ENCODE measurements at regions not wholly inside any gene's neighbourhood (a gene's known extent, or its start where the extent isn't known, plus 50 kb on each side); places are given as distances from the start of the nearest gene placed in this dataset.

- 66% methylated on average over 2 of the region's 2 CpGs for WGBS
Observed at GRCh38 chr6:114428341-114428740, 85.5 kb upstream of the HS3ST5 start.

GRCh38 chr6:114421199-114421598 lies 78.4 kb upstream of the HS3ST5 start:
- no peaks in the 10 kb centered on the region for H3K36me3 ChIP-seq (ENCODE audit: control insufficient read depth in 2 of 2, insufficient read depth in 2 of 2, low read length in 1 of 2)

More at GRCh38 chr6:114428341-114428740, 85.5 kb upstream of the HS3ST5 start:
- Histone ChIP-seq H3K4me3 (ENCODE audit: low read length in 2 of 2) (no peak overlapping the region), H3K36me3 (ENCODE audit: control insufficient read depth in 2 of 2, insufficient read depth in 2 of 2, low read length in 1 of 2) (no peaks in the 10 kb centered on the region), H3K9me3 (ENCODE audit: control insufficient read depth in 2 of 2, insufficient read depth in 1 of 2, low read length in 1 of 2) (no peaks in the 10 kb centered on the region), H3K27ac (ENCODE audit: low read depth in 1 of 2, low read length in 1 of 2) (no peak overlapping the region), H3K4me1 (ENCODE audit: control insufficient read depth in 2 of 2, insufficient read depth in 2 of 2, low read length in 2 of 2) (no peaks in the 10 kb centered on the region), H3K27me3 (ENCODE audit: control insufficient read depth in 2 of 2, insufficient read depth in 1 of 2, low read length in 1 of 2) (no peaks in the 10 kb centered on the region)
- DNase-seq (ENCODE audit: low read depth in 6 of 9, low spot score in 9 of 9), result no peak

GRCh38 chr6:114419175-114419574 lies 76.4 kb upstream of the HS3ST5 start:
- H3K9me3 ChIP-seq (ENCODE audit: control insufficient read depth in 2 of 2, insufficient read depth in 1 of 2, low read length in 1 of 2), result no peaks in the 10 kb centered on the region

More at GRCh38 chr6:114421199-114421598, 78.4 kb upstream of the HS3ST5 start:
- Histone ChIP-seq H3K4me3 (ENCODE audit: low read length in 2 of 2) (no peak overlapping the region), H3K27ac (ENCODE audit: low read depth in 1 of 2, low read length in 1 of 2) (no peak overlapping the region), H3K27me3 (ENCODE audit: control insufficient read depth in 2 of 2, insufficient read depth in 1 of 2, low read length in 1 of 2) (no peaks in the 10 kb centered on the region), H3K9me3 (ENCODE audit: control insufficient read depth in 2 of 2, insufficient read depth in 1 of 2, low read length in 1 of 2) (no peaks in the 10 kb centered on the region), H3K4me1 (ENCODE audit: control insufficient read depth in 2 of 2, insufficient read depth in 2 of 2, low read length in 2 of 2) (no peaks in the 10 kb centered on the region)
- DNase-seq (ENCODE audit: low read depth in 6 of 9, low spot score in 9 of 9), result no peak

GRCh38 chr6:114418304-114418972 lies 75.6 kb upstream of the HS3ST5 start:
- no peaks in the 10 kb centered on the region for H3K36me3 ChIP-seq (ENCODE audit: control insufficient read depth in 2 of 2, insufficient read depth in 2 of 2, low read length in 1 of 2)

More at GRCh38 chr6:114419175-114419574, 76.4 kb upstream of the HS3ST5 start:
- WGBS, result 56% methylated on average over 2 of the region's 2 CpGs
- DNase-seq (ENCODE audit: low read depth in 6 of 9, low spot score in 9 of 9), result no peak
- no peak overlapping the region for H3K4me3 ChIP-seq (ENCODE audit: low read length in 2 of 2)
- H3K27me3 ChIP-seq (ENCODE audit: control insufficient read depth in 2 of 2, insufficient read depth in 1 of 2, low read length in 1 of 2), result no peaks in the 10 kb centered on the region
- H3K36me3 ChIP-seq (ENCODE audit: control insufficient read depth in 2 of 2, insufficient read depth in 2 of 2, low read length in 1 of 2), result no peaks in the 10 kb centered on the region
- H3K27ac ChIP-seq (ENCODE audit: low read depth in 1 of 2, low read length in 1 of 2), result no peak overlapping the region
- no peaks in the 10 kb centered on the region for H3K4me1 ChIP-seq (ENCODE audit: control insufficient read depth in 2 of 2, insufficient read depth in 2 of 2, low read length in 2 of 2)

GRCh38 chr6:114407426-114408035 lies 64.7 kb upstream of the HS3ST5 start:
- Histone ChIP-seq H3K27ac (ENCODE audit: low read depth in 1 of 2, low read length in 1 of 2) (no peak overlapping the region), H3K9me3 (ENCODE audit: control insufficient read depth in 2 of 2, insufficient read depth in 1 of 2, low read length in 1 of 2) (no peaks in the 10 kb centered on the region), H3K4me3 (ENCODE audit: low read length in 2 of 2) (no peak overlapping the region), H3K27me3 (ENCODE audit: control insufficient read depth in 2 of 2, insufficient read depth in 1 of 2, low read length in 1 of 2) (no peaks in the 10 kb centered on the region), H3K36me3 (ENCODE audit: control insufficient read depth in 2 of 2, insufficient read depth in 2 of 2, low read length in 1 of 2) (no peaks in the 10 kb centered on the region), H3K4me1 (ENCODE audit: control insufficient read depth in 2 of 2, insufficient read depth in 2 of 2, low read length in 2 of 2) (no peaks in the 10 kb centered on the region)
- WGBS, result 92% methylated on average over 6 of the region's 6 CpGs
- no peak for DNase-seq (ENCODE audit: low read depth in 6 of 9, low spot score in 9 of 9)

More at GRCh38 chr6:114418304-114418972, 75.6 kb upstream of the HS3ST5 start:
- Histone ChIP-seq H3K4me1 (ENCODE audit: control insufficient read depth in 2 of 2, insufficient read depth in 2 of 2, low read length in 2 of 2) (no peaks in the 10 kb centered on the region), H3K27ac (ENCODE audit: low read depth in 1 of 2, low read length in 1 of 2) (no peak overlapping the region), H3K9me3 (ENCODE audit: control insufficient read depth in 2 of 2, insufficient read depth in 1 of 2, low read length in 1 of 2) (no peaks in the 10 kb centered on the region), H3K27me3 (ENCODE audit: control insufficient read depth in 2 of 2, insufficient read depth in 1 of 2, low read length in 1 of 2) (no peaks in the 10 kb centered on the region), H3K4me3 (ENCODE audit: low read length in 2 of 2) (no peak overlapping the region)
- WGBS, result 85% methylated on average over 5 of the region's 5 CpGs
- no peak for DNase-seq (ENCODE audit: low read depth in 6 of 9, low spot score in 9 of 9)

- H3K27ac ChIP-seq (ENCODE audit: low read depth in 1 of 2, low read length in 1 of 2), result no peak overlapping the region
- H3K36me3 ChIP-seq (ENCODE audit: control insufficient read depth in 2 of 2, insufficient read depth in 2 of 2, low read length in 1 of 2), result no peaks in the 10 kb centered on the region
- no peaks in the 10 kb centered on the region for H3K27me3 ChIP-seq (ENCODE audit: control insufficient read depth in 2 of 2, insufficient read depth in 1 of 2, low read length in 1 of 2)
- H3K9me3 ChIP-seq (ENCODE audit: control insufficient read depth in 2 of 2, insufficient read depth in 1 of 2, low read length in 1 of 2), result no peaks in the 10 kb centered on the region
- H3K4me1 ChIP-seq (ENCODE audit: control insufficient read depth in 2 of 2, insufficient read depth in 2 of 2, low read length in 2 of 2), result no peaks in the 10 kb centered on the region
- no peak overlapping the region for H3K4me3 ChIP-seq (ENCODE audit: low read length in 2 of 2)
- no peak for DNase-seq (ENCODE audit: low read depth in 6 of 9, low spot score in 9 of 9)
- 92% methylated on average over 1 of the region's 1 CpG for WGBS
Observed at GRCh38 chr6:114404339-114404955, 61.6 kb upstream of the HS3ST5 start.

GRCh38 chr6:114403858-114404257 lies 61.0 kb upstream of the HS3ST5 start:
- Histone ChIP-seq H3K27ac (ENCODE audit: low read depth in 1 of 2, low read length in 1 of 2) (no peak overlapping the region), H3K27me3 (ENCODE audit: control insufficient read depth in 2 of 2, insufficient read depth in 1 of 2, low read length in 1 of 2) (no peaks in the 10 kb centered on the region), H3K36me3 (ENCODE audit: control insufficient read depth in 2 of 2, insufficient read depth in 2 of 2, low read length in 1 of 2) (no peaks in the 10 kb centered on the region), H3K4me3 (ENCODE audit: low read length in 2 of 2) (no peak overlapping the region), H3K4me1 (ENCODE audit: control insufficient read depth in 2 of 2, insufficient read depth in 2 of 2, low read length in 2 of 2) (no peaks in the 10 kb centered on the region), H3K9me3 (ENCODE audit: control insufficient read depth in 2 of 2, insufficient read depth in 1 of 2, low read length in 1 of 2) (no peaks in the 10 kb centered on the region)
- DNase-seq (ENCODE audit: low read depth in 6 of 9, low spot score in 9 of 9), result no peak
- WGBS, result 84% methylated on average over 1 of the region's 1 CpG

GRCh38 chr6:114398481-114398880 lies 55.7 kb upstream of the HS3ST5 start:
- no peaks in the 10 kb centered on the region for H3K4me1 ChIP-seq (ENCODE audit: control insufficient read depth in 2 of 2, insufficient read depth in 2 of 2, low read length in 2 of 2)
- no peak overlapping the region for H3K4me3 ChIP-seq (ENCODE audit: low read length in 2 of 2)
- H3K36me3 ChIP-seq (ENCODE audit: control insufficient read depth in 2 of 2, insufficient read depth in 2 of 2, low read length in 1 of 2), result no peaks in the 10 kb centered on the region
- WGBS, result 27% methylated on average over 2 of the region's 2 CpGs
- no peak overlapping the region for H3K27ac ChIP-seq (ENCODE audit: low read depth in 1 of 2, low read length in 1 of 2)
- no peak for DNase-seq (ENCODE audit: low read depth in 6 of 9, low spot score in 9 of 9)
- no peaks in the 10 kb centered on the region for H3K9me3 ChIP-seq (ENCODE audit: control insufficient read depth in 2 of 2, insufficient read depth in 1 of 2, low read length in 1 of 2)
- no peaks in the 10 kb centered on the region for H3K27me3 ChIP-seq (ENCODE audit: control insufficient read depth in 2 of 2, insufficient read depth in 1 of 2, low read length in 1 of 2)

Measured in thymus (tissue), 11 donors.